ENCODE measurements at regions not wholly inside any gene's neighbourhood (a gene's known extent, or its start where the extent isn't known, plus 50 kb on each side); places are given as distances from the start of the nearest gene placed in this dataset.

DNA sequence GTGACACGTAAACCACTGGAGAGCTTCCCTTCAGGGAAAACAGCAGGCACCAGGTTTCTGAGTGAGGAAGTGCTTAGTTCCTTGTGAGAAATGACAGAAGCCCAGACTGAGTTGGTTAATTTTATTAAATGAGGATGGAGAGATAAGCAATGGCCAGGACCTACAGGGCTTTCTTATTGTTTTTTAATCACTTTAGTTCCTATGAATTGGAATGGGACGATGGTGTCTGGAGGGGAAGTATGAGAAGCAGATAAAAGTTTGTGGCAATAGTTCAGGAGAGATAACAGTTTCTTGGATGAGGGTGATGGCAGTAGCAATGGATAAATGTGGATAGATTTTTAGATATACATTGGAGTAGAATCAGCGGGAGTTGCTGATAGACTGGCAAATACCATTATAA, 86.5 kb upstream of the PTPRR start:
- DNase-seq (ENCODE audit: low spot score in 2 of 2), result no peak
- H3K36me3 ChIP-seq, result no peaks in the 10 kb centered on the region
- H3K27ac ChIP-seq, result no peak overlapping the region
- no peaks in the 10 kb centered on the region for H3K27me3 ChIP-seq
- H3K4me1 ChIP-seq, result peaks cover 0 to 2% of the 10 kb centered on the region in 2 donors
- H3K9me3 ChIP-seq, result no peaks in the 10 kb centered on the region
- H3K4me3 ChIP-seq, result no peak overlapping the region
- intact Hi-C loops (cut with DNase I), result loop anchor here (10.0 kb wide), 1 partner anchor 762 kb away; the partner anchor contains the start of gene CNOT2
- TF ChIP-seq, protein P1, sequence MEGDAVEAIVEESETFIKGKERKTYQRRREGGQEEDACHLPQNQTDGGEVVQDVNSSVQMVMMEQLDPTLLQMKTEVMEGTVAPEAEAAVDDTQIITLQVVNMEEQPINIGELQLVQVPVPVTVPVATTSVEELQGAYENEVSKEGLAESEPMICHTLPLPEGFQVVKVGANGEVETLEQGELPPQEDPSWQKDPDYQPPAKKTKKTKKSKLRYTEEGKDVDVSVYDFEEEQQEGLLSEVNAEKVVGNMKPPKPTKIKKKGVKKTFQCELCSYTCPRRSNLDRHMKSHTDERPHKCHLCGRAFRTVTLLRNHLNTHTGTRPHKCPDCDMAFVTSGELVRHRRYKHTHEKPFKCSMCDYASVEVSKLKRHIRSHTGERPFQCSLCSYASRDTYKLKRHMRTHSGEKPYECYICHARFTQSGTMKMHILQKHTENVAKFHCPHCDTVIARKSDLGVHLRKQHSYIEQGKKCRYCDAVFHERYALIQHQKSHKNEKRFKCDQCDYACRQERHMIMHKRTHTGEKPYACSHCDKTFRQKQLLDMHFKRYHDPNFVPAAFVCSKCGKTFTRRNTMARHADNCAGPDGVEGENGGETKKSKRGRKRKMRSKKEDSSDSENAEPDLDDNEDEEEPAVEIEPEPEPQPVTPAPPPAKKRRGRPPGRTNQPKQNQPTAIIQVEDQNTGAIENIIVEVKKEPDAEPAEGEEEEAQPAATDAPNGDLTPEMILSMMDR (IDR thresholded peaks at IDR 0.05), result no peak

- no peaks in the 10 kb centered on the region for H3K27me3 ChIP-seq
- H3K4me3 ChIP-seq, result no peak overlapping the region
- H3K4me1 ChIP-seq, result peaks cover 2 to 10% of the 10 kb centered on the region in 2 donors
- no peak for DNase-seq (ENCODE audit: low spot score in 2 of 2)
- intact Hi-C loops (cut with DNase I), result loop anchor here (10.0 kb wide), 1 partner anchor 760 kb away; the partner anchor contains the start of gene CNOT2
- no peaks in the 10 kb centered on the region for H3K9me3 ChIP-seq
- TF ChIP-seq, protein P1 (IDR thresholded peaks at IDR 0.05), result no peak
- no peak overlapping the region for H3K27ac ChIP-seq
- no peaks in the 10 kb centered on the region for H3K36me3 ChIP-seq
Observed at GRCh38 chr12:71005166-71005565, 84.6 kb upstream of the PTPRR start.

DNA sequence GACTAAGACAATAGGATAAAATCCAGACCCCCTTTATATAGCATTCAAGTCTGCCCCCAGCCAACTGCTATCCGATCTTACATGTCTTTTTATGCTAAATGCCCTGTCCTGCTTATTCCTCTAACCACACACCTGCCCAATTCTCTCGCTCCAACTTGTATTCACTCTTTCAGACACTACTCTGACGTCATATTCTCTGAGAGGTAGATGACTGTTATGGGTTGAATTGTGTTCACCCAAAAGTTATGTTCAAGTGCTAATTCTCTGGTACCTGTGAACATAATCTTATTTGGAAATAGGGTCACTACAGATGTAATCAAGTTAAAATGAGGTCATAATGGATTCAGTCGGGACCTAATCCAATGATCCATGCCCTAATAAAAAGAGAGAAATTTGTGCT, 84.0 kb upstream of the PTPRR start:
- no peak overlapping the region for H3K27ac ChIP-seq
- H3K4me1 ChIP-seq, result peaks cover 2 to 15% of the 10 kb centered on the region in 2 donors
- H3K9me3 ChIP-seq, result no peaks in the 10 kb centered on the region
- no peaks in the 10 kb centered on the region for H3K36me3 ChIP-seq
- H3K27me3 ChIP-seq, result no peaks in the 10 kb centered on the region
- no peak overlapping the region for H3K4me3 ChIP-seq
- intact Hi-C loops (cut with DNase I), result loop anchor here (10.0 kb wide), 1 partner anchor 760 kb away; the partner anchor contains the start of gene CNOT2
- TF ChIP-seq, protein P1 (IDR thresholded peaks at IDR 0.05), result no peak
- no peak for DNase-seq (ENCODE audit: low spot score in 2 of 2)

- Histone ChIP-seq H3K4me3 (peak overlapping the region in 1 of 2 donors; percentile 15), H3K27me3 (no peaks in the 10 kb centered on the region), H3K4me1 (peaks cover 2 to 15% of the 10 kb centered on the region in 2 donors), H3K9me3 (no peaks in the 10 kb centered on the region), H3K27ac (peak overlapping the region; percentile 76 to 81), H3K36me3 (no peaks in the 10 kb centered on the region)
- no peak for DNase-seq (ENCODE audit: low spot score in 2 of 2)
- intact Hi-C loops (cut with DNase I), result loop anchor here (10.0 kb wide), 1 partner anchor 756 kb away; the partner anchor contains the start of gene CNOT2
- TF ChIP-seq, protein P1 (IDR thresholded peaks at IDR 0.05), result no peak
Observed at GRCh38 chr12:71000748-71001147, 80.2 kb upstream of the PTPRR start.

DNA sequence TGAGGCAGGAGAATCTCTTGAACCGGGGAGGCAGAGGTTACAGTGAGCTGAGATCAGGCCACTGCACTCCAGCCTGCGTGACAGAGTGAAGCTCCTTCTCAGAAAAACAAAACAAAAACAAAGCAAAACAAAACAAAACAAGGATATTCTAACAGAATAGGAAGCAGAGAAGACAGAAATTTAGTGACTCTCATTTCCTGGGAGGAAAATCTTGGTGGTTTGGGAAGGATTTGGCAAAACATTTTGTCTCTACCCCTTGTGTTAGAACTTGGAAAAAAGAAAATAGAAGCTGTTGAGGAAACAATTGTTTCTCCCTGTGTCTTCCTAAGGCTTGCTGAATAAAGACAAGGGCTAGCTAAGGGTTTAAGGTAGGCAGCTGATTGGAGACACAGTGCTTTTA, 79.7 kb upstream of the PTPRR start:
- Histone ChIP-seq H3K36me3 (no peaks in the 10 kb centered on the region), H3K4me1 (peaks cover 2 to 15% of the 10 kb centered on the region in 2 donors), H3K9me3 (no peaks in the 10 kb centered on the region), H3K4me3 (peak overlapping the region in 1 of 2 donors; percentile 15), H3K27ac (peak overlapping the region; percentile 76 to 81), H3K27me3 (no peaks in the 10 kb centered on the region)
- DNase-seq (ENCODE audit: low spot score in 2 of 2), result no peak
- TF ChIP-seq, protein P1 (IDR thresholded peaks at IDR 0.05), result peak in 1 of 3 experiments; percentile 6
- intact Hi-C loops (cut with DNase I), result loop anchor here (10.0 kb wide), 1 partner anchor 755 kb away; the partner anchor contains the start of gene CNOT2

All from ascending aorta (tissue), 2 donors.